BJ (cell line): ENCODE measurements at regions not wholly inside any gene's neighbourhood (a gene's known extent, or its start where the extent isn't known, plus 50 kb on each side); places are given as distances from the start of the nearest gene placed in this dataset.

Source experiments
- CTCF ChIA-PET: fragments of 350-600 bp; formaldehyde crosslinking; extraction: SDS; loops from one replicate; lab custom pipeline; 2021; ENCODE audit warnings: antibody characterized with exemption, inconsistent platforms; lab: Yijun Ruan, JAX
- POLR2A ChIA-PET: fragments of 300-600 bp; sonication (Branson Sonifier 250); formaldehyde crosslinking; extraction: SDS; loops from one replicate; lab custom pipeline; 2021; ENCODE audit warnings: antibody characterized with exemption; lab: Charles Lee
- DNase-seq: peaks from one replicate; pipeline ENCODE4 v3.0.0-alpha.2; 2011; ENCODE audit warnings: low read depth
- H3K27me3 ChIP-seq: 2 replicates; pipeline ENCODE4 v1.6.0; 2011; ENCODE audit warnings: low read length; ENCODE audit not compliant: control insufficient read depth, insufficient read depth
- H3K36me3 ChIP-seq: 2 replicates; pipeline ENCODE4 v1.5.1; 2011; ENCODE audit warnings: low read length; ENCODE audit not compliant: control insufficient read depth, insufficient read depth
- H3K4me3 ChIP-seq: 2 replicates; pipeline ENCODE4 v1.5.1; 2011; ENCODE audit warnings: low read depth, mild to moderate bottlenecking, control low read depth, low read length
- TF ChIP-seq, protein P1 (sequence below): IDR thresholded peaks from 2 replicates; pipeline ENCODE4 v1.5.1; 2011; ENCODE audit warnings: low read depth, mild to moderate bottlenecking, control low read depth, inconsistent platforms, low read length, moderate library complexity; ENCODE audit not compliant: insufficient read depth

DNA sequence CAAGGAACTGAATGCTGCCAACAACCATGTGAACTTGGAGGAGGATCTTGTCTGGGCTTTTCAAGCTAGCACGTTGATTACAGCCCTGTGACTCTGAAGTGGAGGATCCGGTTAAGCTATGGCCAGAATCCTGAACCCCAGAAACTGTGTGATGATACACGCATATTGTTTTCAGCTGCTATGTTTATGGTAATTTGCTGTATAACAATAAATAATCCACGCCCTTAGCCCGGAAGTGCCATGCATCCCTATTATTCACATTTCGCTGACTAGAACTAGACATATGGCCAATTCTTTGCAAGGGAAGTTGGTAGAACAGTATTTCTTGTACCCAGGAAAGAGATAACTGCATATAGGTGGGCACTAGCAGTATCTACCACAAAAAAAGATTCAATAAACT, 510.8 kb upstream of the BTBD3 start:
- TF ChIP-seq, protein P1, sequence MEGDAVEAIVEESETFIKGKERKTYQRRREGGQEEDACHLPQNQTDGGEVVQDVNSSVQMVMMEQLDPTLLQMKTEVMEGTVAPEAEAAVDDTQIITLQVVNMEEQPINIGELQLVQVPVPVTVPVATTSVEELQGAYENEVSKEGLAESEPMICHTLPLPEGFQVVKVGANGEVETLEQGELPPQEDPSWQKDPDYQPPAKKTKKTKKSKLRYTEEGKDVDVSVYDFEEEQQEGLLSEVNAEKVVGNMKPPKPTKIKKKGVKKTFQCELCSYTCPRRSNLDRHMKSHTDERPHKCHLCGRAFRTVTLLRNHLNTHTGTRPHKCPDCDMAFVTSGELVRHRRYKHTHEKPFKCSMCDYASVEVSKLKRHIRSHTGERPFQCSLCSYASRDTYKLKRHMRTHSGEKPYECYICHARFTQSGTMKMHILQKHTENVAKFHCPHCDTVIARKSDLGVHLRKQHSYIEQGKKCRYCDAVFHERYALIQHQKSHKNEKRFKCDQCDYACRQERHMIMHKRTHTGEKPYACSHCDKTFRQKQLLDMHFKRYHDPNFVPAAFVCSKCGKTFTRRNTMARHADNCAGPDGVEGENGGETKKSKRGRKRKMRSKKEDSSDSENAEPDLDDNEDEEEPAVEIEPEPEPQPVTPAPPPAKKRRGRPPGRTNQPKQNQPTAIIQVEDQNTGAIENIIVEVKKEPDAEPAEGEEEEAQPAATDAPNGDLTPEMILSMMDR: no peak
- no peaks in the 10 kb centered on the region for H3K36me3 ChIP-seq
- H3K27me3 ChIP-seq: no peaks in the 10 kb centered on the region
- no peak for DNase-seq
- ChIA-PET POLR2A (no interaction called here), CTCF (no interaction called here)
- H3K4me3 ChIP-seq: no peak overlapping the region

DNA sequence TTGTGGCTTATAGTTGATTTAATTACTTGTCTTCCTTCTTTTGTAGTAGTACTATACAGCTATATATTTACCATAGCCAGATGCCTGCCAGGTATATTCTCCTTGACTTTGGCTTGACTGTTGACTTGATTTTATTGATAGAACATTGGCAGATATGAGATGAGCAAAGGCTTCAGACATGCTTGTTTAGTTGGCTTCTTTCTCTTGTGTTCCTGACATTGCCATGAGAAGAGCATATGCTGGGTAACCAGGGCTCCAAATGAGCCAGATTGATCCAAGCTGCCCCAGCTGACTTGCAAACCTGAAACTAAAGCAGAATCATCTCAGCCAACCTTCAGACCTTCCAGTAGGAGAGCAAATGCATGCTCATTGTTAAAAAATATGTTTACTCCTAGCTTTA, 508.1 kb upstream of the BTBD3 start:
- Histone ChIP-seq H3K27me3 (no peaks in the 10 kb centered on the region), H3K4me3 (no peak overlapping the region), H3K36me3 (no peaks in the 10 kb centered on the region)
- POLR2A ChIA-PET: no interaction called here
- TF ChIP-seq, protein P1: no peak
- DNase-seq: no peak
- CTCF ChIA-PET: interaction anchor here (0.8 kb wide), 1 partner anchor 14 kb away, joined by 3 read pairs; no protein-coding TSS in a partner anchor

DNA sequence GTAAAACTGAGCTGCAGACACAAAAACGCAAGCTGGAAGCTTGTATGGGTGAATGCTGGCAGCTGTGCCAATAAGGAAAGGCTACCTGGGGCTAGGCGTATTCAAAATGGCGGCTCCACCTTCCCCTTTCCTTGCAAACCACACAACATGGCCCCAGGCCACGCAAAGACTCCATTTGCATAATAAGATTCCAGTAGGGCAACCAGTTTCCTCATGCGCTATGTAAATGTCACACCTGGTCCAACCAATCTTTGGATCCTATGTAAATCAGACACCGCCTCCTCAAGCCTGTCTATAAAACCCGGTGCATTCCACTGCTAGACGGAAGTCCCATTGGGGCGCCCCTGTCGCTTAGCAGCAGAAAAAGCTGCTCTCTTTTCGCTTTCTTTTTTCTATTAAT, 505.9 kb upstream of the BTBD3 start:
- ChIA-PET POLR2A (interaction anchor here (0.6 kb wide), 1 partner anchor 776 kb away, joined by 6 read pairs; no protein-coding TSS in a partner anchor), CTCF (interaction anchor here (0.5 to 0.6 kb wide), 2 partner anchors 17 to 241 kb away, joined by 3 read pairs; no protein-coding TSS in a partner anchor)
- Histone ChIP-seq H3K36me3 (no peaks in the 10 kb centered on the region), H3K27me3 (no peaks in the 10 kb centered on the region), H3K4me3 (no peak overlapping the region)
- TF ChIP-seq, protein P1: no peak
- no peak for DNase-seq

DNA sequence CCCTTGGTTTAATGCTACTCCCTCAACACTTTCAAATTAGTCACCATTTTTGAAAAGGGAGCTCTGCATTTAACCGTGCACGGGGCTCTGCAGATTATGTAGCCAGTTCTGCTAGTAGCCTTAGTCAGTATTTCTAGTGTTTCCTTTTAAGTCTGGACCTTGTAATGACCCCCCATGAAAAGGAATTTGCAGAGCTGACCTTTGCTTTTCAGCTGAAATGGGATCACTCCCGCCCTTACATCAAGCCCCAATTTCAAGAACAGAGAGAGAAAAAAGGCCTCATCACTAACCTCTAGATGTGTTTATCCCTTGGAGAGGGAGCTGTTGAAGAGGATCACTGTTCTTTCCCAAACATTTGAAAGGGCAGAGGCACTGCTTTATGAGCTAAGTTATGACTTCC, 490.7 kb upstream of the BTBD3 start:
- Histone ChIP-seq H3K4me3 (no peak overlapping the region), H3K27me3 (no peaks in the 10 kb centered on the region), H3K36me3 (no peaks in the 10 kb centered on the region)
- TF ChIP-seq, protein P1: no peak
- CTCF ChIA-PET: no interaction called here
- POLR2A ChIA-PET: no interaction called here
- no peak for DNase-seq

DNA sequence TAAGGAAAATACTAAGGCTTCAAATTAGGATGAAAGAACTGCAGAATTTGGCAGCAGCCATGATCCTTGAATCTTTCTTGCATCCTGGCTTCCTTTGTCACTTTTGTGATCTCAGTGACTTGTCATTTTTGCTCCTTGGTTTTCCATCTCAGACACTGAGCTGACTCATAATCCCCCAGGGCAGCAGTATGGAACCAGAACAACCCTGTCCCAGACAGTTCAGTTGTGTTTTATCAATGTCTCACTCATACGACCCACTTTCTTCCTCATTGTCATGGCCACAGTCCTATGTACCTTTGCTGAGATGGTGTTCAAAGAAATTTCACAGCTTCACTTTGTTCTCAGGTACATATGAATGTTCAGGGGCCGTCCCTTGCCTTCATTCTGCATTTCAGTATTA, 488.5 kb upstream of the BTBD3 start:
- TF ChIP-seq, protein P1: no peak
- POLR2A ChIA-PET: no interaction called here
- no peak overlapping the region for H3K4me3 ChIP-seq
- H3K36me3 ChIP-seq: no peaks in the 10 kb centered on the region
- CTCF ChIA-PET: interaction anchor here (0.7 kb wide), 1 partner anchor 18 kb away, joined by 3 read pairs; no protein-coding TSS in a partner anchor
- DNase-seq: no peak
- no peaks in the 10 kb centered on the region for H3K27me3 ChIP-seq
